HG03460 (cell line): ENCODE measurements at regions not wholly inside any gene's neighbourhood (a gene's known extent, or its start where the extent isn't known, plus 50 kb on each side); places are given as distances from the start of the nearest gene placed in this dataset.
"Not testable (repeated sequence)": the region's sequence is repeated elsewhere in the genome, so short reads cannot be mapped to it uniquely, and the experiment has no call there.

Experiments
- ATAC-seq: cut with Tn5 transposase; IDR thresholded peaks from one replicate; pipeline ENCODE4 v1.9.1; 2021; ENCODE audit not compliant: unreplicated experiment

DNA sequence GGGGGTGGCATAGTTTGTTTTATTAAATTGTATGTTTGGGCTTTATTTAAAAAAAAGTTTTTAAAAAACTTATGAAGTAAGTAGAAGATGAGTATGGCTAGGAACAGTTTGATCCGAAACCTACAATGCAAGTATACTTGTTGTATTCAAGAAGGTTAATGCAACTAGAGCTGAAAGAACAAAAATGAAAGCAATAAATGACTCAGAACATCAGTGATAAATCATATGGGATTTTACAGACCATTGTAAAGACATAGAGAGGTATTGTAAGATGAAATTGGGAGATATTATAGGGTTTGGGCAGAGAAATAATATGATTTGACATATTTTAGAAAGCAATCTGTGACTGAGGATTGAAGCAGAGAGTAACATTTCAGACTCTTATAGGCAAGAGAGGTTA lies 1135.3 kb downstream of the SLITRK5 start:
- ATAC-seq, result no peak

DNA sequence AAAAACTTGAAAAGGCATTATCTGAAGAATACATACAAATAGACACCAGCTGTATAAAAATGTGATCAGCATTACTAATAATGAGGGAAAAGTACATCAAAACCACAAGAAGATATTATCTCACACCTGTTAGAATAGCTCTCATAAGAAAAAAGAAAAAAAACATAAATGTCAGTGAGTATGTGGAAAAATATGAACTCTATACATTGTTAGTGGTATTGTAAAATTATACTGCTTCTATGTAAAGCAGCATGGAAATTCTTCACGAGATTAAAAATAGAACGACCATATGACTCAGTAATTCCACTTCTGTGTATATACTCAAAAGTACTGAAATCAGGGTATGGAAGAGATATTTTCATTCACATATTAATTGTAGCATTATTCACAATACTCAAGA lies 1146.4 kb downstream of the SLITRK5 start:
- no peak for ATAC-seq

DNA sequence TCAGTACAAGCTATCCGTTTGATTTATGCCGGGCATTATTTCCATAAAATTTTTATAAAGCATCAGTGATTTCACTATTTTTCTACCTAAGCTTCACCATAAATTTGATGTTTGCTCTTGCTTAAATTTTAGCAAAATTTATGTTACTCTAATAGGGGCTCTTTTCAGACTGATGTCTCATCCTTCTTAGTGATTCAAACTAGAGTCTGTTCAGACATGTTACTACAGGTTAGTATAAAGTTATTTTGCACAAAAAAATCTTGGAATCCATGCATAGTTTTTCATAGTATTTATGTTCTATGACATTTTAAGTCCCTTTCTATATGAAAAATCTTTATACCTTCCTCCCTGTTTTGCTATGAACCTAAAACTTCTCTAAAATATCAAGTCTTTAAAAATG lies 1151.9 kb downstream of the SLITRK5 start:
- no peak for ATAC-seq

DNA sequence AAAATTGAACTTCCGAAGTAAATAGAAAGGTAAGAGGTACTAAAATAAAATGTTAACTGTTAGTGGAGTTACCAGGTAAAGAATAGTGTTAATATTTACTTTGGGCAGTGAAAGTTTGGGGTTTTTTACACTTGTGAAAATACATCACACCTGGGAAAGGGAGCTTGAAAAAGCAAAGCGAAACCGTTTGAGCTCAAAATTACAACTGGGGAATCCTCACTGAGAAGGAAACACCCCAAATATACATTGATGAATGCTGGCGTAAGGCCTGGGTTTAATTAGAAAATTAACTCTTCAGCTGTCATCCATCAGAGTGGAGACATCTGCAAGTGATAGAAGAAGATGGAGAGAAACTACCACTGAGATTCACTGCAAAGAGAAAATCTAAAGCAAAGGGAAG lies 1153.0 kb downstream of the SLITRK5 start:
- ATAC-seq, result no peak

DNA sequence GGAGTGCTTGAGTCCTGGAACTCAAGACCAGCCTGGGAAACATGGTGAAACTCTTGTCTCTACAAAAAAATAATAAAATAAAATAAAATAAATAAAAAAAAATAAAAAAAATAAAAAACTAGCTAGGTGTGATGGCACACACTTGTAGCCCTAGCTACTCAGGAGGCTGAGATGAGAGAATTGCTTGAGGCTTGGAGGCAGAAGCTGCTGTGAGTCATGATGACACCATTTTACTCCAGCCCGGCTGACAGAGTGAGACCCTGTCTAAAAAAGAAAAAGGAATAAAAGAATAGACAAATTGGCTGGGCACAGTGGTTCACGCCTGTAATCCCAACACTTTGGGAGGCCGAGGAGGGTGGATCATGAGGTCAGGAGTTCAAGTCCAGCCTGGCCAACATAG lies 1168.9 kb downstream of the SLITRK5 start:
- no peak for ATAC-seq

DNA sequence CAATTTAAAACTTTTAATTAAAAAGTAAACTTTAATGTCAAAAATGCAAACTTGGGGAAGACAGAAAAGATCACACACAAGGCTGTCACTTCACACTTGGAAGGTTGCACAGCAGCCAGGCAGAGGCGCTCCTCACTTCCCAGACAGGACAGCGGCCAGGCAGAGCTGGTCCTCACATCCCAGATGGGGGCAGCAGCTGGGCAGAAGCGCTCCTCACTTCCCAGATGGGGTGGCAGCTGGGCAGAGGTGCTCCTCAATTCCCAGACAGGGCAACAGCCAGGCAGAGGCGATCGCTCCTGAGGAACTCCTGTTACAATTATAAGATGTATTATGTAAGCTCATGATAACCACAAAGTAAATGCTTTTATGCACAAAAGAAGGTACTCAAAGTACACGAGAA lies 1181.1 kb downstream of the SLITRK5 start:
- ATAC-seq, result not testable (repeated sequence)

DNA sequence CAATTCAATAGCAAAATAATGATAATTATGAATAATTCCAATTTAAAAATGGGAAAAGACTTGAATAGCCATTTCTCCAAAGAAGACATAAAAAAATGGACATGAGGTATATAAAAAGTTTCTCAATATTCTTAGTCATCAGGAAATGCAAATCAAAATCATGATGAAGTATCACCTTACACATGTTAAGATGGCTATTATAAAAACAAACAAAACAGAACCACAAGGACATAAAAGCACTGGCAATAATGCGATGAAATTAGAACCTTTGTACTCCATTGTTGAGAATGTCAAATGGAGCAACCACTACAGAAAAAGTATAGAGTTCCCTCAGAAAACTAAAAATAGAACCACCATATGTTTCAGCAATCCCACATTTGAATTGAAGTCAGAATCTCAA lies 1186.1 kb downstream of the SLITRK5 start:
- no peak for ATAC-seq

DNA sequence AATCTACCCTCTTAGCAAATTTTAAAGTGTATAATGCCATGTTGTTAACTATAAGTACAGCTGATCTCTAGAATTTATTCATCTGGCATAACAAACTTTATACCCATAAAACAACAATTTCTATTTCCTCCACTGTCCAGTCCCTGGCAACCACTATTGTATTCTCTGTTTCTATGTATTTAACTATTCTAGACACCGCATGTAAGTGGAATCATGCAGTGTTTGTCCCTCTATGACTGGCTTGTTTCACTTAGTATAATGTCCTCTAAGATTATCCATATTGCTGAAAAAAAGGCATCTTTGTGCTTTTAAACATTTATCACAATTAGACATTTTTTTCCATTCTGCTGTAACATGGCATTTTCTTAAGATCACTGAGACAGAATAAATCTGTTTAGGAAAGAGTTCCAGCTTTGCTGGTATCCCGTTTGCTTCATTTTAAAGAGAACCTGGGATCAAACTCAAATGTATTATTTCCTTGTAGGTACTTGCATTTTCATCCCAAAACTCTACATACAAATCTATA lies 1191.0 kb downstream of the SLITRK5 start:
- no peak for ATAC-seq

DNA sequence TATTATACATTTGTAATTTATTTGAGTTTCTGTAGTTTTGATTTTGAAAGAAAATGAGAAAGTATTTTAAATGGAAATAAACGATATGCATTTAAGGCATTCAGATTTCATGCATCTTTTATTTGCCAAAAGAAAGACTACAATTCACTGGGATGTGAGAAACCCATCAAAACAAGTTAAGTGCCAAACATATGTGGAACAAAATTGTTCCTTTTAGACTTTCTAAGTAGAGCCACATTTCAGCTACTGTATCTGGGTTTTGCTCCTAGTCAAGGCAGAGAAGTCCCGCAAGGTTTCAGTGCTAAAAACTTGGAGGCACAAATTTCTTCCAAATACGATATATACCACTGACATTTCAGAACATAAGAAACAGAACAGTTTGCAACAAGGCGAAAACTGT lies 1191.9 kb downstream of the SLITRK5 start:
- ATAC-seq, result no peak

DNA sequence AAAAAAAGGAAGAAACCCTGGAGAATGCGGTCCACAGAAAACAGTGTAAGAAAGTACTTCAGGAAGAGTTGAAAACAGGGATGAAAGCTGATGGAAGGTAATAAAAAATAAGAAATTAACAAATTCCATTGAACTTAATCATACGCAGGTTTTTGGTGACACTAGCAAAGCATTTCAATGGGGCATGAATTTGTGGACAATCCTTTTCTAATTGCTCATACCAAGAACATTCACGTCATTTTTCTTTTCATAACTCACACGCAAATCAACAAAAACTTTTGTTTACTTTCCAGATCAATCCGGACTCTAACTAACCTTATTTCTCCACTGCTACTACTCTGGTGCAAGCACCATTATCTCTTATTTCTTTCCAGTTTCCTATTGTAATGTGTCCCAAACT lies 1195.0 kb downstream of the SLITRK5 start:
- no peak for ATAC-seq

DNA sequence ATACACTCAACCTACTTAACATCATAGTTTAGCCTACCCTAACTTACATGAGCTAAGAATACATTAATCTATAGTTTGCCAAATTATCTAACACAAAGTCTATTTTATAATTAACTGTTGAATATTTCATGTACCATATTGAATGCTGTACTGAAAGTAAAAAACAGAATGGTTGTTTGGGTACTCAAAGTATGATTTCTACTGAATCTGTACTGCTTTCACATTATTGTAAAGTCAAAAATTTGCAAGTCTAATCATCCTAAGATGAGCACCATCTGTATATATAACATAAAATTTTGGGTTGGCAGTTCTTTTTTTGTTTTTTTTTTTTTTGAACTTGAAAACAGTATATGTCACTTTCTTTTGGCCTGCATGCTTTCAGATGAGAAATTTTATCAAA lies 1212.6 kb downstream of the SLITRK5 start:
- no peak for ATAC-seq

DNA sequence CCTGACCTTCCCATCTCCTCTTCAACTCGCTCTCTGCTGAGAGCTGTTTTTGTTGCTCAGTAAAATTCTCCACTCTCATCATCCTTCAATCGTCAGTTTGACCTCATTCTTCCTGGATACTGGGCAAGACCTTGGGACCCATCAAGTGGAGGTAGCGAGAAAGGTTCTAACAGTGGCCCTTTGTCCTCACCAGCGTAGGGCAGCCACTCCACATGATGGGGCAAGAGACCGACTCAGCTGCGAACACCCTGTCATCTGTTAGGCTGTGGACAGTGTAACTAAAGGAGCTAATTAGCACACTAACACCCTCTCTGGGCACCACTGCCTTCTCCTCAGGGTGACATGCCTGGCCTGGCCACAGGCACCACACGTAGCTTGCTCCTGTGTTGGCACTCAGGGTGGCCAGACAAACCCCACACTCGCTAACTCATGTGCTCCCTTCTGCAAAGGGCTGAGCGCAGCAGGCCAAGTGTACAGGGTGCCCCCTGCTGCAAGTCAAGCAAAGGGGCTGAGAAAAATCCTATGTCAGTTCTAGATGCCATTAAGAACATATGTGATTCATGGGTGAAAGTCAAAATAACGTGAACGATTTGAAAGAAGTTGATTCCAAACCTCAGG lies 1216.0 kb downstream of the SLITRK5 start:
- no peak for ATAC-seq

DNA sequence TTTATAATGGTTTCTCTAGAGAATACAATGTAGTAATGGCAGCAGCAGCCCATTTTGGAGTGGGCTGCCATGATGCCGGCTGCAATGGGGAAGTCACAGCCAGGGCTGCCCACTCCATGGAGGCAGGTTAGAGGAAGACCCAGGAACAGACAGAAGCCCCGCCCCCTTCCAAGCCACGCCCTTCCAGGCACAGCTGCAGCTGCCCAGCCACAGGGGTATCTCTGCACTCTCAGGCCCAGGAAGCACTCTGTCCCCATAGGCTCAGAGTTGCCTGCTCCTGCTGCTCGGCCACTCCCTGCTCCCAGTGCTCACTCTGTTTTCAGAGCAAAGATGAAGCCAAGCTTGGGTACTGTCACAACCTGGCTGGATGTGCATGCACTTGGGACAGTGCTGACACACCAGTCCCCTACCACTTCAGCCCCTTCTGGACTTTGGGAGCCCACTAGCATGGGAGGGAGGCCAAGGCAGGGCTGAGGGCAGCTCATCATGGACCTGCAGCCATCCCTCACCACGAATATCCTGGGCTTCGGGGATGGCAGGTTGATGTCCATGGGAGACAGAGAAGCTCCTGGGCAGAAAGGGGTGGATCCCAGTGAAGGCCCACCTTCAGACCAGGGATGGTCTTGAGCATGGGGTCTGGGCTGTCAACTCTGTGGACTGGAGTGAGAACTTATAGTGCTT lies 1224.2 kb downstream of the SLITRK5 start:
- no peak for ATAC-seq

DNA sequence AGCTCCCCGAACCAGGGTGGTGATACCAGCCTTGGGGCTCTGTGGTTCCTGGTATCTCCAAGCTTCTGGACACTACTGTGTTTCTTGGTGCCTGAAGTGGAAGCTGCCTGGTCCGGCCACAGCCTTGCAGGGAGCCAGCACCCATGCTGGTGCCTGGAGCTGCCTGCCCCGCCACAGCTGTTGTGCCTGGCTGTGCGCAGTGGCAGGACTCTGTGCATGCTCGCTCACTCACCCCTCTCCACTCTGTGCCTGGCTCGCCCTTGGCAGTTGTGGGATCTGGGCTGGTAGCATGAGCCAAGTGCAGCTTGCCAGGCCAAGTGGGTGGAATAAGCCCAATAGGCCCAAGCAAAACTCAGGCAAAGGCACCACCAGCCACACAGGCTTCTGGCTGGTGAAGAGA lies 1225.3 kb downstream of the SLITRK5 start:
- no peak for ATAC-seq

DNA sequence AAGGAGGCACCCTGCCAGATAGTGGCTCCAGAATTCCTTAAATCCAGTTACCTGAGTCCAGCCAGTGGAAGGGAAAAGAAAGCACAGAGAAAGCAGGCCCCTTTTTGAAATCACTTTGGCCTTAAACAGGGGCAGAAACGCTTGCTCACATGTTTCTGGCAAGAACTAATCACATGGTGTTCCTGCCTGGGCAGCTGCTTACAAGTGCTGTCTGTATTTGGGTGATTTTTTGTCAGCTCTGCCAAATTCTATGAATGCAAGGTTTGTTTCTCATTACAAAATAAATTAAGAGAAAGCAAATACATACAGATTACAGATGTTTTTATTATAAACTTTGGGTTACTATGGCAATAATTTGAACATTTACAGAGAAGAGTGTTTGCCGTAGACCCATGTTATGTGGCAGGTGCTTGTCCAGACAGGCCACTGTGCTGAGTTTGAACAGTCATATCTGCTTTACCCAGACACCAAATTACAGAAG lies 1237.8 kb downstream of the SLITRK5 start:
- ATAC-seq, result no peak

DNA sequence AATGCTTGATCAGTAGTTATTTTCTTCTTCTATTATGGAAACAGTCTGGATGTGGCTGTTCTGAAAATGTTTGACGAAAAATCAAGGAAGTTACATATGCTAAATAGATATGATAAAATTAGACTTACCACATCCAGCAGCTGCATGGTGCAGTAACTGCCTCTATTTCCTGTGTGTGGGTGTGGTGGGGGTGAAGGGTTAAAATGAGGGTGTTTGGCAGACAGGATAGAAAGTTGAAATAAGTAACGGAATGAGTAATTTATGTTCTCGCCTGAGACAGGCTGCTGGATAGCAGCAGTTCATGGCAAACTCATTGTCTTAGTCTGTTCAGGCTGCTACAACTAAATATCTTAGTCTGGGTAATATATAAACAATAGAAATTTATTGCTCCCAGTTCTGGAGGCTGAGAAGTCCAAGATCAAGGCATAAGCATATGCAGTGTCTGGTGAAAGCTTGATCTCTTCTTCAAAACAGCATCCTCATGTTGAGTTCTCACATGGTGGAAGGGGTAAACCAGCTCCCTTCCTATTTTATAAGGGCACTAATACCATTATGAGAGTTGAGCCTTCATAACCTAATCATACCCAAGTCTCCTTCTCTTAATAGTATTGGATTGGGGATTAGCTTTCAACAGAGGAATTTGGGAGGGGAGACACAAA lies 1248.9 kb downstream of the SLITRK5 start:
- ATAC-seq, result peak; percentile 96

DNA sequence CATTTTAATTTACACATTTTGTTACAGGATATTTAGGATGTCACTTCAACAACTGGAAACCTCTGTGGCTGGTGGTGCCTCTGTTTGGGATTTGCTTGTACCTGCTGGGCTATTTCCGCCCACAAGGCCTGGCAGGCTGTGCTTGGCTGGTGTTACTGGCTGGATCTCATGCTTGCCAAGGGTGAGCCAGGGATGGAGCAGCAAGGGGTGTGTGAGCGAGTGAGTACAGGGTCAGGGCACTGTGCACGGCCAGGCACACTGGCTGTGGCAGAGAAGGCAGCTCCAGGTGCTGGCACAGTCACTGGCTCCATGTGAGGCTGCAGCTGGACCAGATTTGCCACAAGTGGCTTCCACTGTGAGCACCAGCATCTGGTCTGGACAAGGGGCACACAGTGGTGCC lies 1254.8 kb downstream of the SLITRK5 start:
- ATAC-seq, result no peak

DNA sequence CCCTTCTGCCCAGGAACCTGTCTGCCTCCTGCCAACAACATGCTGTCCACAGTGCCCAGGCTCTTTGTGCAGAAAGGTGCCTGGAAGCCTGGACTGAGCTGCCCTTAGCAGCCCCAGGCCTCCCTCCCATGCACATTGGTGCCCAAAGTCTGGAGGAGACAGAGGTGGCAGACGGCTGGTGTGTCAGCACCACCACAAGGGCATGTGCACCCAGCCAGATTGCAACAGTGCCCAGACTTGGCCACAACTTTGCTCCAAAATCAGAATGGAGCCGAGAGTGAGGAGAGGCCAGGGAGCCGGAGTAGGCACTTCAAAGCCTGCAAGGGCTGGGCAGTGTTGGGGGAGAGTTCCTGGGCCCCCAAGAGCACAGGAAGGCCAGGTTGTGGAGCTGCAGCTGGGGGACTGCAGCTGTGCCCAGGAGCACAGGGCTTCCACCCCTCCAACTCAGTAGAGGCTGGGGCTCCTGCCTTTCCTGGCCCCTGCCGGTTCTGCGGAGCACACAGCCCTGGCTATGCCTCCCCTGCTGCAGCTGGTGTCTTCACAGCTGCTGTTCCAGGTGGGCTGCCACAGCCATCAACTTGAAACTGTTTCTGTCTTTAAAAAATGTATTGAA lies 1255.8 kb downstream of the SLITRK5 start:
- ATAC-seq, result no peak

DNA sequence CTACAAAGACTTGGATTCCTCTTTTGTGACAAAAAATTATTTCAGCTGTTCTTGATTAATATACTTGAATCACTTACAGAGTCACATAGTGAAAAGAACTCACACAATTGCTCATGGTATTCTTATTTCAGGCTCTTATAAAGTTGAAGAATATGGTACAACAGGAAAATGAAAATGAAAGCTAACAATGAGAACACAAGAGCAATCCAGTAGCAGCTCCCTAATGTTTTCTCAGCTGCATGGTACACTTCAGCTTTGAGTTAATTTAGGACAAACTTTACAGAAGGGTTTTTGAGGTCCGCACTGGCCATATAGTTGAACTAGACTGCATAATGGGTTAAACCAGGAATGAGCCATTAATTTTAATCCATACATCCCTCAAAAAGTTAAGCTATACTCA lies 1261.8 kb downstream of the SLITRK5 start:
- ATAC-seq, result no peak

DNA sequence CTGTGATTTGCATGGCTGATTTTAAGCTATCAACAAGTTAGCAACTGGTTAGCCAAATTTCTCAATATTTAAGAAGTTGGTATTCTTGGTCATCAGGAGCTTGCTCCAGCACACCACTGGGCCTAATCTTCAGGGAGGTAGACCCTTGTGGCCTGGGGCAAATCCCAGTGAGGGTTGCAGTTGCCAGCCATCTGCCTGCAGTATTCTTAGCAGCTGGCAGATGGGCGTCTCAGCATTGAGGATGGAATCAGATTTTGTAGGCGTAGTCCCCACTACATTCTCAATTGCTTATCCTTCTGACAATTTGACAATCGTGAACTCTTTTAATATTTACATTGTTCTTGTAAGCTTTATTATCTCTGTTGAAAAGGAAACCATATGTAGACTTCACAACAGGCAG lies 1266.2 kb downstream of the SLITRK5 start:
- ATAC-seq, result no peak

DNA sequence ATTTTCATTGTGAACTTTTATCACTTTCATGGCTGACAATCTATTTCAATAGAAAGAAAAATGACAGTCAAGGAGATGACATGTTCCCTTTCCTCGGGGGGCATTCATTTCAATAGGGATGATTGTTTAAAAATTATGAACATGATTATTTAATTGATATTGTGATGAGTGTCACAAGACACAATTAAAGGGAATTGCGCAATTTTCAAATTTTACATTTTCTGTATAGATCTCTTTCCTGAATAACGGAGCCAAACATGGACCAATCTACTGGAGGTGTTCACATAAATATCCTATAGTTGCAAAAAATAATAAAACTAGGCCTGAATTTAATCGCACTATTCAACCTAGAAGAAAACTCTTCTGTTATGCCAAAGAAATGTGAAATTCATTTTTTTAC lies 1274.6 kb downstream of the SLITRK5 start:
- no peak for ATAC-seq

DNA sequence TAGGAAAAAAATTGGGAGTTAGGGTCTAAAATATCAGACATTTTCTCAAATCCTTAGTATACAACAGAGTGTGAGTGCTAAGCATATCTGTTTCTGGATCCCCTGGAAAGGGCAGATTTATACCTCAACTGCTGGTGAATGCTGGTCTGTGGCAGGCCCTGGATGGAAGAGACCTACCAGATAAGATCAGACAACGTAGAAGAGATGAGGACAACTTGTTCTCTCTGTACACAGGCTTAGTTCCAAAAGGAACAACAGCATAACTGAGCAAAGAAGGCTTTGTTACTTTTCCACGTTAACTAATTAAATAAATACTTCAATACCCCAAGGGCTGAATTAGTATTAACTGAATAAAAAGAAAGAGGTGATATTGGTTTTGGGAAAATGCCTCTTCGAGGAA lies 1277.3 kb downstream of the SLITRK5 start:
- no peak for ATAC-seq
